ENCODE measurements at regions not wholly inside any gene's neighbourhood (a gene's known extent, or its start where the extent isn't known, plus 50 kb on each side); places are given as distances from the start of the nearest gene placed in this dataset.
"Not testable (repeated sequence)": the region's sequence is repeated elsewhere in the genome, so short reads cannot be mapped to it uniquely, and the experiment has no call there.

DNA sequence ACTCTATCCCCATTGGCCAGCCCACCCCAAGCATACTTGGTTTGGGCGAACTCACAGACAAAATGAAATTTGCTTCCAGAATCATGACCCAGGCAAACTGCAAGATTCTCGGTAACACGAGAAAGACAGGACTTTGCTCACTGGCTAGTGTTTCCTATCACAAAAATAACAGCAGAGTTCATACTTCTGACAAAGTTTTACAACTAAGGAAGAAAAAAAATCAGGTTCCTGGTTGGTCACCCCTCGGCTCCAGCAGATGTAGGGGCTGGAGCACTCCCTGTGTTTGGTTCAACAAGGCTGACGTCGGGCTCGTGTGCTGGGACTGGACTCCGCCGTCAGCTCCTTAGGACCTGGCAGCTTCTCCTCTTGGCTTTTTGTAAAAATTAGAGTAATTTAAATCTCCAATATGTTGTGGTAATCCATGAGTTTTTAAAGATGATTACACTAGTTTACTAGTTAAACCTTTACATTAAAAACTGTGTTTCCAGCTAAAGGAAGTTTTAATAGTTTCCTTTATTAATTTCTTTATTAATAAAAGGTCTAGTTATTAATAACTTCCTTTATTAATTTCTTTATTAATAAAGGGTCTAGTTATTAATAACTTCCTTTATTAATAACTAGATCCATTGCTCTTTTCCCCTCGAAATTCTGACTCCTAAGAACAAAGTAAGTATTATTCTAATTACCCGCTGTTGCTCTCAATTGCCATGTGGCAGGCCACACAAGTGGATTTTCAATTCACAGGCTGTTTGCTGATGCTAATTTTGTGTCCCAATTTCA is 115.6 kb upstream of the RNF32 start:
- Histone ChIP-seq H3K27ac (ENCODE audit: low read length) (no peak overlapping the region), H3K4me1 (ENCODE audit: control insufficient read depth in 1 of 2, insufficient read depth in 2 of 2, low read length in 2 of 2) (no peaks in the 10 kb centered on the region), H3K9me3 (ENCODE audit: control insufficient read depth in 1 of 2, low read length in 2 of 2) (no peaks in the 10 kb centered on the region), H3K36me3 (ENCODE audit: control insufficient read depth in 1 of 2, insufficient read depth in 2 of 2, low read length in 2 of 2) (no peaks in the 10 kb centered on the region), H3K4me3 (ENCODE audit: low read depth in 1 of 2, low read length in 2 of 2) (no peak overlapping the region), H3K27me3 (ENCODE audit: low read depth, low read length) (no peaks in the 10 kb centered on the region)

DNA sequence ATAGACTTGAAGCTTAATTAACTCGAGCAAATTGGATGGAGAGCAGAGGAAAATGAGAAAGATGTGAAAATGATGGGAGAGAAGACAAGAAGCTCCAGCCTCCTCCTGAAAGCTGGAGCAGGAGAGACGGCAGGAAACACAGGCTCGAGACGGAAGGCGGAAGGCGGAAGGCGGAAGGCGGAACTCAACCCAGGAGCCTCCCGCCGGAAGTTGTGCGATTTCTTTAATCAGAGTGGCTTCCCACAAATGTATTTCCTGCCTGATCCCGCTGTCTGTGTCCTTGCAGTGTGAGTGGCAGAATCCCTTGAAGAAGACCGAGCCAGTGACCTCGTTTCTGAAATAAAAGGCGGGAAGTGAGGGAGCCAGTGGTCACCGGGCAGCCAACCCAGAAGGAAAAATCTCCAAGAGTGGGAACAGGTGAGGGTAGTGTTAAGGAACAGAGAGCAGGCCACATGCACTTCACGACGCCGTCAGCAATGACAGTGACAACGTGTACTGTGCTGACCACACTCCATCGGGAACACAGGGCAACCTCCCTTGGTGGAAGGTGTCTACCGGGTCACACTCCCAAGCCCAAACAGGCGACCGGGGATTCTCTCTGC is 117.0 kb upstream of the RNF32 start:
- Histone ChIP-seq H3K36me3 (ENCODE audit: control insufficient read depth in 1 of 2, insufficient read depth in 2 of 2, low read length in 2 of 2) (no peaks in the 10 kb centered on the region), H3K4me1 (ENCODE audit: control insufficient read depth in 1 of 2, insufficient read depth in 2 of 2, low read length in 2 of 2) (no peaks in the 10 kb centered on the region), H3K27ac (ENCODE audit: low read length) (no peak overlapping the region), H3K4me3 (ENCODE audit: low read depth in 1 of 2, low read length in 2 of 2) (no peak overlapping the region), H3K9me3 (ENCODE audit: control insufficient read depth in 1 of 2, low read length in 2 of 2) (no peaks in the 10 kb centered on the region), H3K27me3 (ENCODE audit: low read depth, low read length) (no peaks in the 10 kb centered on the region)

DNA sequence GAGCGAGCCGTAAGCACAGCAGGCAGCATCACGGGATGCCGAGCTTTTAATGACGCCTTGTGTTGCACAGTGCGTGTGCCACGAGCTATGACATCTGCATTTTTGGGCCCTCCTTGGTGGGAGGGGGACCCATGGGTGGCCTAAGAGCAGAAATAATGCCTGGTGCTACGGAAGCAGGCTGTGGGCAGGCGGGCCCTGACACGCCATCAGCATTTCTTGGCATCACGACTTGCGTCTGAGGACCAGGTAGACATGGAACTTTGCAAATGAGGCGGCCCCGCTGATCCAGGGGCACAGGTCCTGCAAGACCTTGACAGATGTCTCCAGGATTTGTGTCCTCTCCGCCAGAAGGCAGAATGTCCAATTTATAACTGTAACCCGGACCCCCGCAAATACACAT is 117.8 kb upstream of the RNF32 start:
- H3K27me3 ChIP-seq (ENCODE audit: low read depth, low read length), result no peaks in the 10 kb centered on the region
- no peaks in the 10 kb centered on the region for H3K4me1 ChIP-seq (ENCODE audit: control insufficient read depth in 1 of 2, insufficient read depth in 2 of 2, low read length in 2 of 2)
- no peak overlapping the region for H3K27ac ChIP-seq (ENCODE audit: low read length)
- H3K9me3 ChIP-seq (ENCODE audit: control insufficient read depth in 1 of 2, low read length in 2 of 2), result no peaks in the 10 kb centered on the region
- H3K36me3 ChIP-seq (ENCODE audit: control insufficient read depth in 1 of 2, insufficient read depth in 2 of 2, low read length in 2 of 2), result no peaks in the 10 kb centered on the region
- H3K4me3 ChIP-seq (ENCODE audit: low read depth in 1 of 2, low read length in 2 of 2), result no peak overlapping the region

DNA sequence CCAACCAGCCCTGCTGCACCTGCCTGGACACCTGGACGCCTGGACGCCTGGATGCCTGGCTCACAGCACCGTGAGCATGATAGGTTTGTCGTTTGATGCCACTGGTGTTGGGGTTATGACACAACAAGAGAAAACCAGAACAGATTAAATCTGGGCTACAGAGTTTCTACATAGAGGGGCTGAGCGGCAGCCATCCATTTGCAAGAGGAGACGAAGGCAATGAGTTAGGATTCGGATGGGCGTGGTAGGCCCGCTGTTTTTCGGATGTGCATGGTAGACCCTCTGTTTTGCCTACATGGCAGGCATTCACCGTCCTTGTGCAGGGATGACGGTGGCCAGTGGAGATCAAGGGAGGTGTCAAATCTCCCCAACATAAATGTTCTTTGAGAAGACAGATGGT is 121.5 kb upstream of the RNF32 start:
- H3K27me3 ChIP-seq (ENCODE audit: low read depth, low read length), result no peaks in the 10 kb centered on the region
- H3K4me1 ChIP-seq (ENCODE audit: control insufficient read depth in 1 of 2, insufficient read depth in 2 of 2, low read length in 2 of 2), result no peaks in the 10 kb centered on the region
- peaks cover 0 to 13% of the 10 kb centered on the region in 2 donors for H3K9me3 ChIP-seq (ENCODE audit: control insufficient read depth in 1 of 2, low read length in 2 of 2)
- no peaks in the 10 kb centered on the region for H3K36me3 ChIP-seq (ENCODE audit: control insufficient read depth in 1 of 2, insufficient read depth in 2 of 2, low read length in 2 of 2)
- no peak overlapping the region for H3K27ac ChIP-seq (ENCODE audit: low read length)
- no peak overlapping the region for H3K4me3 ChIP-seq (ENCODE audit: low read depth in 1 of 2, low read length in 2 of 2)

DNA sequence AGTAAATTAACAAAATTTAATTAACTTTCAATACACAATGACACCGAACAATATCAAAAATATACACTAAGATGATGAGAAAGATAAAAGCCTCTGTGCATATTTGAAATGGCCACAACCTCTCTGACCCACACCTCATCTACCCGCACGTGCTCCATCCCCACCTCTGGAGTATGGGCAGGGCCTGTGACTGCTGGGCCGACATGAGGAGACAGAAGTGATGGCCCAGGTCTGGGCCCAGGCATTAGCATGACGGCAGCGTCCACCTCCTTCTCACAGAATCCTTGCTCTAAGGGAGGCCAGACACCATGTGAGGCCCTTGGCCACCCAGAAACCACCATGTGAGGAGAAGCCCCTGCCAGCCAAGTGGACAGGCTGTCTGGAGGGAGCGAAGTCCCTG is 122.1 kb upstream of the RNF32 start:
- no peak overlapping the region for H3K4me3 ChIP-seq (ENCODE audit: low read depth in 1 of 2, low read length in 2 of 2)
- no peaks in the 10 kb centered on the region for H3K4me1 ChIP-seq (ENCODE audit: control insufficient read depth in 1 of 2, insufficient read depth in 2 of 2, low read length in 2 of 2)
- no peak overlapping the region for H3K27ac ChIP-seq (ENCODE audit: low read length)
- no peaks in the 10 kb centered on the region for H3K27me3 ChIP-seq (ENCODE audit: low read depth, low read length)
- H3K9me3 ChIP-seq (ENCODE audit: control insufficient read depth in 1 of 2, low read length in 2 of 2), result peaks cover 0 to 17% of the 10 kb centered on the region in 2 donors
- no peaks in the 10 kb centered on the region for H3K36me3 ChIP-seq (ENCODE audit: control insufficient read depth in 1 of 2, insufficient read depth in 2 of 2, low read length in 2 of 2)

DNA sequence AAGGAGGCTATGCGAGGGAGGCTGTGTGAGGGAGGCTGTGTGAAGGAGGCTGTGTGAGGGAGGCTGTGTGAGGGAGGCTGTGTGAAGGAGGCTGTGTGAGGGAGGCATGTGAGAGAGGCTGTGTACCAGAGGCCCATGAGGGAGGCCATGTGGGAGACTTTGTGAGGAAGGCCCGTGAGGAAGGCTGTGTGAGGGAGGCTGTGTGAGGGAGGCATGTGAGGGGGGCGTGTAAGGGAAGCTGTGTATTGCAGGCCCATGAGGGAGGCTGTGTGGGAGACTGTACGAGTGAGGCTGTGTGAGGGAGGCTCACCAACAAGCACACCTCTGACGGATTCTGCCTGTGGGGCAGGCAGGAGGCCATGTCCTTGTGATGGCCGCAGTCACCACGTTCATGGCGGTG is 122.7 kb upstream of the RNF32 start:
- peaks cover 0 to 22% of the 10 kb centered on the region in 2 donors for H3K9me3 ChIP-seq (ENCODE audit: control insufficient read depth in 1 of 2, low read length in 2 of 2)

DNA sequence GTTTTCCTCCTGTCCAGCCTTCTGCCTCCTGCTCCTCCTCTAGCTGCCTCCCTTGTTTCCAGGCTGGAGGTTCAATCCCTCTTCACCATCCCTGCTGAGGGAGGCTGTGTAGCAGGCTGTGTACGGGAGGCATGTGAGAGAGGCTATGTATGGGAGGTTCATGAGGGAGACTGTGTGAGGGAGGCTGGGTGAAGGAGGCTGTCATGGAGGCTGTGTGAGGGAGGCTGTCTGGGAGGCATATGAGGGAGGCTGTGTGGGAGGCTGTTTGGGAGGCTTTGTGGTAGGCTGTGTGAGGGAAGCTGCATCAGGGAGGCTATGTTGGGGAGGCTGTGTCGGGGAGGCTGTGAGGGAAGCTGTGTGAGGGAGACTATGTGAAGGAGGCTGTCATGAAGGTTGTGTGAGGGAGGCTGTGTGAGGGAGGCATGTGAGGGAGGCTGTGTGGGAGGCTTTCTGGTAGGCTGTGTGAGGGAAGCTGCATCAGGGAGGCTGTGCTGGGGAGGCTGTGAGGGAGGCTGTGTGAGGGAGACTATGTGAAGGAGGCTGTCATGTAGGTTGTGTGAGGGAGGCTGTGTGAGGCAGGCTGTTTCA is 123.7 kb upstream of the RNF32 start:
- Histone ChIP-seq H3K9me3 (ENCODE audit: control insufficient read depth in 1 of 2, low read length in 2 of 2) (peaks cover 0 to 22% of the 10 kb centered on the region in 2 donors), H3K27me3 (ENCODE audit: low read depth, low read length) (no peaks in the 10 kb centered on the region), H3K4me3 (ENCODE audit: low read depth in 1 of 2, low read length in 2 of 2) (no peak overlapping the region), H3K27ac (ENCODE audit: low read length) (no peak overlapping the region), H3K4me1 (ENCODE audit: control insufficient read depth in 1 of 2, insufficient read depth in 2 of 2, low read length in 2 of 2) (no peaks in the 10 kb centered on the region), H3K36me3 (ENCODE audit: control insufficient read depth in 1 of 2, insufficient read depth in 2 of 2, low read length in 2 of 2) (no peaks in the 10 kb centered on the region)

More for the DNA sequence above, 122.7 kb upstream of the RNF32 start:
- H3K36me3 ChIP-seq (ENCODE audit: control insufficient read depth in 1 of 2, insufficient read depth in 2 of 2, low read length in 2 of 2); H3K4me1 ChIP-seq (ENCODE audit: control insufficient read depth in 1 of 2, insufficient read depth in 2 of 2, low read length in 2 of 2); H3K27me3 ChIP-seq (ENCODE audit: low read depth, low read length); H3K4me3 ChIP-seq (ENCODE audit: low read depth in 1 of 2, low read length in 2 of 2); H3K27ac ChIP-seq (ENCODE audit: low read length): not testable (repeated sequence)

DNA sequence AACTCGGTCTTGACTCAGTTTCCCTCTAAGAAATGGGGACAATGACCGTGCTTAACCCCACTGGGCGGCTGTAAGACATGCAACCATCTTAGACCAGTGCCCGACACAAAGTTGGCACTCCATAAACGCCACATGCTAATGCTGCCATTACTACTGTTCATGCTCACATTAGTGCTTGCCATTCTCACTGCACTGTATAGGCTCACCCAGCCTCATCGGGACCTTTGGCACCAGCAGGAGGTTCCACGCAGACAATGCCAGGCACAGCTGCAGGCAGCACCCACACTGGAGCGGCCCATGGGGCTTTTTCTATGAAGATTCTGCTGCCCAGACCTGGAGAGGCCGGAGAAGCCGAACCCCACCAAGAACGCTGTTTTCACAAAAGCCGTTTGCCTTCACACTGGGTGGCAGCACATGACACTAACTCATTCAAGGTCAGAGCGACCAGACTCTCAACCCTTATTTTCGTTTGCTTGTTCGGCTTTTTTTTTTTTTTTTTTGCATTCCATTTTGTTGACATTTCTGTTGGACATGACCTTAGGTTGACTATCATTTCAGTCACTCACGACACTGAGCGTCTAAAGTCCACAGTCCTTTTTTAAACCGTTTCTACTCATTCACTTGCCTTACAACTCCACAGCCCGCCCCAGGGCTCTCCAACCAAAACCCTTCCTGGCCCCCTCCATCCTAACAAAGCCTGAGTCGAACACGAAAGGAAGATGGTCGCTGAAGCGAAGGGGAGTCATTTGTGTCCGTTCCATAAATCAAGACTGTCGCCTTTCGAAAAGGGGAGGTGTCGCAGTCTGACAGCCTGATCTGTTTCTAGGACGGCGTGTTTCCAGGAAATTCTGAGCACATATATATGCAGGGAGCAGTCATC is 124.4 kb upstream of the RNF32 start:
- Histone ChIP-seq H3K4me3 (ENCODE audit: low read depth in 1 of 2, low read length in 2 of 2) (no peak overlapping the region), H3K4me1 (ENCODE audit: control insufficient read depth in 1 of 2, insufficient read depth in 2 of 2, low read length in 2 of 2) (no peaks in the 10 kb centered on the region), H3K9me3 (ENCODE audit: control insufficient read depth in 1 of 2, low read length in 2 of 2) (peaks cover 3 to 28% of the 10 kb centered on the region in 2 donors), H3K36me3 (ENCODE audit: control insufficient read depth in 1 of 2, insufficient read depth in 2 of 2, low read length in 2 of 2) (no peaks in the 10 kb centered on the region), H3K27ac (ENCODE audit: low read length) (no peak overlapping the region), H3K27me3 (ENCODE audit: low read depth, low read length) (no peaks in the 10 kb centered on the region)

DNA sequence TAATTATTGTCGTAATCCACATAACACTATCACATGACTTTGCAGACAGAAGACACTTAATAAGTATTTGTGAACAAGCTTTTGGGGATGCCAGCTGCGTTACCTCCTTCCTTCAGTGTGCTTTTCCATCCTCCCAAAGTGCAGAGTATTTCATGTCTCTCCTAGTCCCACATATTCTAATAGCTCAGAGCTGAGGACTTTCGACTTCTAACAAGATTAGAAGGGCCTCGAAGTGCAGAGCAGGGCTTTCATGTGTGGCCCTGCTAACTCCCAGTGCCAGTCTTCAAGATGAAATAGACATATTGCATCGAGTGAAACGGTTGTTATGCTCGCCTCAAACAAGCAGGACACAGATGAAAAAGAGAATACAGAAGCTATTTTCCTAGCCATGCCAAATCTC is 125.7 kb upstream of the RNF32 start:
- Histone ChIP-seq H3K4me3 (ENCODE audit: low read depth in 1 of 2, low read length in 2 of 2) (no peak overlapping the region), H3K27ac (ENCODE audit: low read length) (no peak overlapping the region), H3K9me3 (ENCODE audit: control insufficient read depth in 1 of 2, low read length in 2 of 2) (peaks cover 11 to 41% of the 10 kb centered on the region in 2 donors), H3K4me1 (ENCODE audit: control insufficient read depth in 1 of 2, insufficient read depth in 2 of 2, low read length in 2 of 2) (no peaks in the 10 kb centered on the region), H3K36me3 (ENCODE audit: control insufficient read depth in 1 of 2, insufficient read depth in 2 of 2, low read length in 2 of 2) (no peaks in the 10 kb centered on the region), H3K27me3 (ENCODE audit: low read depth, low read length) (no peaks in the 10 kb centered on the region)

DNA sequence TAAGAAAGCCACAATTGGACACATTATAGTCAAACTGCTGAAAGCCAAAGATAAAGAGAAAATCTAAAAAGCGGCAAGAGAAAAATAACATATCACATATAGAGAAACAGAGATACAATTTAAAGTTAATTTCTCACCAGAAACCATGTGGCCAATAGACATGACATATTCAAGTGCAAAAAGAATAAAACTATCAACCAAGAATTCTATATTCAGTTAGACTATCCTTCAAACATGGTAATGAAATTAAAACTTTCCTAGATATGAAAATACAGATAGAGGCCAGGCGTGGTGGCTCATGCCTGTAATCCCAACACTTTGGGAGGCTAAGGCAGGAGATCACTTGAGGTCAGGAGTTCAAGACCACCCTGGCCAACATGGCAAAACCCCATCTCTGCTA is 129.1 kb upstream of the RNF32 start:
- H3K9me3 ChIP-seq (ENCODE audit: control insufficient read depth in 1 of 2, low read length in 2 of 2), result peaks cover 12 to 46% of the 10 kb centered on the region in 2 donors

DNA sequence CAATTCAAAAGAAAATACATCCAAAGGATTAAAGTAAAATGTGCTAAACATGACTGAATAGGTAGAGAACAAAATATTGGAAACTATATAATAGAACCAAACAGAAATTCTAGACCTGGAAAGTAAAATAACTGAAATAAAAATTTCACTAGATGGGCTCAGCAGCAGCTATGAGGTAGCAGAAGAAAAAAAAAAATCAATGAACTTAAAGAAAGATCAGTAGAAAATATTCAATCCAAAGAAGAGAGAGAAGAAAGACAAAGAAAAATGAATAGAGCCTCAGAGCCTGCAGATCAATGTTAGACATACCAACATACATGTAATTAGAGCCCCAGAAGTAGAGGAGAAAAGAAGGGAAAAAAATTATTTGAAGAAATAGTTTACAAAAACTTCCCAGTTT is 129.6 kb upstream of the RNF32 start:
- H3K27ac ChIP-seq (ENCODE audit: low read length), result no peak overlapping the region
- H3K27me3 ChIP-seq (ENCODE audit: low read depth, low read length), result no peaks in the 10 kb centered on the region
- H3K36me3 ChIP-seq (ENCODE audit: control insufficient read depth in 1 of 2, insufficient read depth in 2 of 2, low read length in 2 of 2), result no peaks in the 10 kb centered on the region
- H3K9me3 ChIP-seq (ENCODE audit: control insufficient read depth in 1 of 2, low read length in 2 of 2), result peaks cover 12 to 47% of the 10 kb centered on the region in 2 donors
- no peak overlapping the region for H3K4me3 ChIP-seq (ENCODE audit: low read depth in 1 of 2, low read length in 2 of 2)
- no peaks in the 10 kb centered on the region for H3K4me1 ChIP-seq (ENCODE audit: control insufficient read depth in 1 of 2, insufficient read depth in 2 of 2, low read length in 2 of 2)

More for the DNA sequence above, 129.1 kb upstream of the RNF32 start:
- H3K36me3 ChIP-seq (ENCODE audit: control insufficient read depth in 1 of 2, insufficient read depth in 2 of 2, low read length in 2 of 2), result no peaks in the 10 kb centered on the region
- H3K27me3 ChIP-seq (ENCODE audit: low read depth, low read length), result no peaks in the 10 kb centered on the region
- H3K27ac ChIP-seq (ENCODE audit: low read length), result no peak overlapping the region
- no peak overlapping the region for H3K4me3 ChIP-seq (ENCODE audit: low read depth in 1 of 2, low read length in 2 of 2)
- no peaks in the 10 kb centered on the region for H3K4me1 ChIP-seq (ENCODE audit: control insufficient read depth in 1 of 2, insufficient read depth in 2 of 2, low read length in 2 of 2)
